ENCODE measurements at regions not wholly inside any gene's neighbourhood (a gene's known extent, or its start where the extent isn't known, plus 50 kb on each side); places are given as distances from the start of the nearest gene placed in this dataset.

DNA sequence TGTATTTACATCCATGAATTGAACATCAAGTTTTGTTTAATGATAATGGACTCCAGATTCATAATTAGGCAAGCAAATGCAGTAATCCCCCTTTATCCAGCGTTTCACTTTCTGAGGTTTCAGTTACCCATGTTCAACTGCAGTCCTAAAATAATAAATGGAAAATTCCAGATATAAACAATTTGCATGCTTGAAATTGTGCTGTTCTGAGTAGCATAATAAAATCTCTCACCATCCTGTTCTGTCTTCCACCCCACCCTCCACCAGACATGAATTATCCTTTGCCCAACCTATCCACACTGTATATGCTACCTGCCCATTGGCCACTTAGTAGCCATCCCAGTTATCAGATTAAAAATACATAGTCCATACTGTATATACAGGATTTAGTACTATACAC, 224.5 kb upstream of the CHAC2 start:
- Histone ChIP-seq H3K36me3 (no peaks in the 10 kb centered on the region), H3K27me3 (no peaks in the 10 kb centered on the region), H3K9me3 (peaks cover 0 to 25% (median 13%) of the 10 kb centered on the region in 11 donors), H3K4me1 (no peaks in the 10 kb centered on the region), H3K27ac (no peak overlapping the region), H3K4me3 (no peak overlapping the region)
- WGBS, 2 donors: 84 to 87% methylated on average over 1 of the region's 1 CpG
- no peak for DNase-seq
- TF ChIP-seq, protein P1, sequence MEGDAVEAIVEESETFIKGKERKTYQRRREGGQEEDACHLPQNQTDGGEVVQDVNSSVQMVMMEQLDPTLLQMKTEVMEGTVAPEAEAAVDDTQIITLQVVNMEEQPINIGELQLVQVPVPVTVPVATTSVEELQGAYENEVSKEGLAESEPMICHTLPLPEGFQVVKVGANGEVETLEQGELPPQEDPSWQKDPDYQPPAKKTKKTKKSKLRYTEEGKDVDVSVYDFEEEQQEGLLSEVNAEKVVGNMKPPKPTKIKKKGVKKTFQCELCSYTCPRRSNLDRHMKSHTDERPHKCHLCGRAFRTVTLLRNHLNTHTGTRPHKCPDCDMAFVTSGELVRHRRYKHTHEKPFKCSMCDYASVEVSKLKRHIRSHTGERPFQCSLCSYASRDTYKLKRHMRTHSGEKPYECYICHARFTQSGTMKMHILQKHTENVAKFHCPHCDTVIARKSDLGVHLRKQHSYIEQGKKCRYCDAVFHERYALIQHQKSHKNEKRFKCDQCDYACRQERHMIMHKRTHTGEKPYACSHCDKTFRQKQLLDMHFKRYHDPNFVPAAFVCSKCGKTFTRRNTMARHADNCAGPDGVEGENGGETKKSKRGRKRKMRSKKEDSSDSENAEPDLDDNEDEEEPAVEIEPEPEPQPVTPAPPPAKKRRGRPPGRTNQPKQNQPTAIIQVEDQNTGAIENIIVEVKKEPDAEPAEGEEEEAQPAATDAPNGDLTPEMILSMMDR (IDR thresholded peaks at IDR 0.05): no peak
- intact Hi-C loops (cut with DNase I): no loop called here
- ATAC-seq: no peak

DNA sequence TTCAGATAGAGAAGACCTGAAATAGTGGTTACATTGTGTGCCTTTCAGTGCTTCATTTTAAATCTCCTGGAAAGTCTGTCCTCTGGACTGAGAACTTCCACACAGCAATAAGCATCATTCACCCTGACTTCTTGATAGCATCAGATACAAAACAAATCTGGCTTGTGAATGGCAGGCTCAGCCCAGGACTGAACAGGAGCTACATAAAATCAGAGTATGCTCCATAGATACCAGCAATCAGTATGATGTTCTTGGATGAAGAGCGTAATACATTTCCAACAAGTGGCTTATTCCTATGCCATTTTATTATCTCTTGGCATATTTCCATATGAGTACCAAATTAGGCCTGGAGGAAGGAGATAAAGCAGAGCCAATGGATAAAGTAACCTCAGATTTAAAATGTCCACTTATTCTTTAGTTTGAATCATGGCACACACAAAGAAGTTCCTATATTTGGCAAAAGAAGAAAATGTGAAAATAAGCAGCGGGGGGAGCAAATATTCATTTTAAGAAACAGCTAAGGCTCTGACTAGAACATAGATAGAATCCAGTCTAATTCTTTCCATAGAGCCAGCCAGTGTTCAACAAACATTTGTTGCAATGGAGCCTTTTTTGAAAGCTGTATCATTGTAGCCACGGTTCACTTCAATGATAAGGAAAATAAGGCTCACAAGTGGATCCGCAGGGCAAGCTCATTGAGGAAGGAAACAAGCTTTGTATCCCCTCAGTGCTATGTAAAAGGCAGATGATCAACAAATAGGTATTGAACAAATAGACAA, 230.8 kb upstream of the CHAC2 start:
- ATAC-seq (peak in 5 of 8 donors; percentile 7 to 94 (median 57)), DNase-seq (no peak)
- 23 to 43% methylated on average over 4 of the region's 4 CpGs for WGBS, 2 donors

DNA sequence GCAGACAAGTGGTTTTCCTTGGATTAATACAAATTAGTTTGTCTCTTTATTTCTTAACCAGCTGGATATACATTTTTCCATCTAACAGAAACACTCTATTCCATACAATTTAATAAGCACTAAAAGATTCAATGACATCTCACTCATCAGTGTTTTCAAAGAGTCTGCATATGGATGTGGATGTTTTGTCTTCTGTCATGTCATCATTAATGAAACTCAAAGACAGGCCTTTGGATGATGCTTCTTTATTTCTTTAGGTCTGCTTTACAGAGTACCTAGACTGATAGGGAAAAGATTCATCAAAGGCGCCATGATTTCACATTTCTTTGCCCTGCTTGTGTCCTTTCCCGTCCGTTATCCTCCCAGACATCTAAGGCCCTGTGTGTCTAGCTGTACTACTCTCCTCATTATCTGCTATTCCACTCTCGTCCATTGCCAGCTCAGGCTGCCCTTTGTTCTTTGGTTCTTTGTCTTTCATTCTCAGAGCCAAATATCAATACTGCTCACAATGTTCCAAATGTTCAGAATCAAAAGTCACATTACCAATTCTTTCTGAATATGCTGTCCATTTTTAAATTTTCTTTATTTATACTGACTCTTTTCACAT, 232.3 kb upstream of the CHAC2 start:
- no peak overlapping the region for H3K4me3 ChIP-seq
- no peak overlapping the region for H3K27ac ChIP-seq
- DNase-seq (no peak), ATAC-seq (no peak)
- TF ChIP-seq, protein P1 (IDR thresholded peaks at IDR 0.05): no peak
- WGBS, 2 donors: 79 to 88% methylated on average over 4 of the region's 4 CpGs
- intact Hi-C loops (cut with DNase I): no loop called here
- H3K36me3 ChIP-seq: no peaks in the 10 kb centered on the region
- peaks cover 0 to 9% (median 0%) of the 10 kb centered on the region in 9 donors for H3K4me1 ChIP-seq
- peaks cover 0 to 23% (median 0%) of the 10 kb centered on the region in 11 donors for H3K9me3 ChIP-seq
- H3K27me3 ChIP-seq: no peaks in the 10 kb centered on the region

More for the DNA sequence above, 230.8 kb upstream of the CHAC2 start:
- intact Hi-C loops (cut with DNase I): no loop called here
- Histone ChIP-seq H3K36me3 (no peaks in the 10 kb centered on the region), H3K27ac (no peak overlapping the region), H3K9me3 (peaks cover 0 to 31% (median 11%) of the 10 kb centered on the region in 11 donors), H3K27me3 (no peaks in the 10 kb centered on the region), H3K4me3 (no peak overlapping the region), H3K4me1 (peaks cover 0 to 9% (median 0%) of the 10 kb centered on the region in 9 donors)
- TF ChIP-seq, protein P1 (IDR thresholded peaks at IDR 0.05): no peak

DNA sequence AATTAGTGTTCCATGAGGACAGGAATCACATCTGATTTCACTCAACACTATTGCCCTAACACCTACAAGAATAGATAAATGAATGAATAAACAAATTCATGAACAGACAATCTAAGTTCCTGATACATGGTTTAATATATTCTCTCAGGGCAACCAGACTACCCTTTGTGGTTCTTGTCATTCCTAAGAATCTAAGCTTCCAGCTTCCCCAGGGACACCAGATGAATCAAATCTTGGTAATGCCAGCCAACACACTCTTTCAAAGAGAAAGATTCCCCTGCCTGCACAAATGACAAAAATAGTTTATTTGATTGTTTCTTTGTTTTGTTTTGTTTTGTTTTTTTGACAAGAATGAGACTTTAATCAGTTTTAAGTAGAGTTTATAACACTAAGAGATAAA, 237.5 kb upstream of the CHAC2 start:
- Histone ChIP-seq H3K4me1 (no peaks in the 10 kb centered on the region), H3K9me3 (peaks cover 0 to 43% (median 10%) of the 10 kb centered on the region in 11 donors), H3K4me3 (no peak overlapping the region), H3K27me3 (no peaks in the 10 kb centered on the region), H3K27ac (no peak overlapping the region), H3K36me3 (no peaks in the 10 kb centered on the region)
- intact Hi-C loops (cut with DNase I): no loop called here
- no peak for ATAC-seq
- no peak for DNase-seq
- TF ChIP-seq, protein P1 (IDR thresholded peaks at IDR 0.05): no peak
